H9 (cell line): ENCODE measurements at regions not wholly inside any gene's neighbourhood (a gene's known extent, or its start where the extent isn't known, plus 50 kb on each side); places are given as distances from the start of the nearest gene placed in this dataset.

ENCODE experiments used
- DNase-seq: peaks from one replicate; pipeline ENCODE4 v3.0.0-alpha.2; 2017
- H2AFZ ChIP-seq: one replicate; pipeline ENCODE4 v1.6.1; 2013; ENCODE audit warnings: mild to moderate bottlenecking, low read length, control low read depth, moderate library complexity
- H2AK5ac ChIP-seq: 2 replicates; pipeline ENCODE4 v1.6.1; 2013; ENCODE audit warnings: low read length, control low read depth, mixed read lengths; ENCODE audit not compliant: insufficient read length
- H2BK120ac ChIP-seq: one replicate; pipeline ENCODE4 v1.6.1; 2013; ENCODE audit warnings: low read depth, mild to moderate bottlenecking, low read length, control low read depth, inconsistent platforms; ENCODE audit not compliant: poor library complexity, severe bottlenecking
- H2BK12ac ChIP-seq: 2 replicates; pipeline ENCODE4 v1.6.1; 2013; ENCODE audit warnings: low read length, control low read depth, mixed read lengths, low read depth; ENCODE audit not compliant: insufficient read length
- H2BK15ac ChIP-seq: 2 replicates; pipeline ENCODE4 v1.6.1; 2013; ENCODE audit warnings: low read depth, low read length, control low read depth
- H2BK20ac ChIP-seq: one replicate; pipeline ENCODE4 v1.6.1; 2013; ENCODE audit warnings: low read depth, mild to moderate bottlenecking, low read length, control low read depth, inconsistent platforms; ENCODE audit not compliant: poor library complexity, severe bottlenecking
- H2BK5ac ChIP-seq: 2 replicates; pipeline ENCODE4 v1.6.1; 2013; ENCODE audit warnings: low read length, control low read depth, mixed read lengths; ENCODE audit not compliant: insufficient read length
- H3K14ac ChIP-seq: 2 replicates; pipeline ENCODE4 v1.6.1; 2013; ENCODE audit warnings: low read length, control low read depth; ENCODE audit not compliant: insufficient read depth
- H3K18ac ChIP-seq: 2 replicates; pipeline ENCODE4 v1.6.1; 2013; ENCODE audit warnings: low read depth, mild to moderate bottlenecking, mixed read lengths, low read length, control low read depth; ENCODE audit not compliant: insufficient read length
- H3K23ac ChIP-seq: 2 replicates; pipeline ENCODE4 v1.6.1; 2013; ENCODE audit warnings: low read length, control low read depth, mixed read lengths, low read depth; ENCODE audit not compliant: insufficient read length
- H3K23me2 ChIP-seq: 2 replicates; pipeline ENCODE4 v1.6.1; 2013; ENCODE audit warnings: low read depth, mild to moderate bottlenecking, mixed read lengths, low read length, control low read depth; ENCODE audit not compliant: insufficient read length, poor library complexity, severe bottlenecking
- H3K27ac ChIP-seq: 2 replicates; pipeline ENCODE4 v1.5.1; 2013; ENCODE audit warnings: low read length, control low read depth, mixed read lengths, low read depth; ENCODE audit not compliant: insufficient read length
- H3K27me3 ChIP-seq: 2 replicates; pipeline ENCODE4 v1.6.1; 2013; ENCODE audit warnings: low read length, control low read depth, inconsistent platforms; ENCODE audit not compliant: insufficient read depth
- H3K4ac ChIP-seq: 2 replicates; pipeline ENCODE4 v1.6.1; 2013; ENCODE audit warnings: low read depth, mild to moderate bottlenecking, control low read depth, inconsistent platforms, low read length, moderate library complexity
- H3K4me1 ChIP-seq: 2 replicates; pipeline ENCODE4 v1.6.1; 2013; ENCODE audit warnings: low read length, control low read depth, inconsistent platforms; ENCODE audit not compliant: insufficient read depth
- H3K4me2 ChIP-seq: 2 replicates; pipeline ENCODE4 v1.6.1; 2013; ENCODE audit warnings: low read length, control low read depth, mixed read lengths; ENCODE audit not compliant: insufficient read length, insufficient read depth
- H3K56ac ChIP-seq: 2 replicates; pipeline ENCODE4 v1.6.1; 2013; ENCODE audit warnings: low read depth, mild to moderate bottlenecking, mixed read lengths, low read length, control low read depth; ENCODE audit not compliant: insufficient read length
- H3K79me1 ChIP-seq: 2 replicates; pipeline ENCODE4 v1.6.1; 2013; ENCODE audit warnings: low read depth, mild to moderate bottlenecking, moderate library complexity, low read length, control low read depth, inconsistent platforms; ENCODE audit not compliant: insufficient read depth, poor library complexity, severe bottlenecking
- H3K79me2 ChIP-seq: 2 replicates; pipeline ENCODE4 v1.6.1; 2013; ENCODE audit warnings: low read length, control low read depth, inconsistent platforms; ENCODE audit not compliant: insufficient read depth
- H3K9ac ChIP-seq: 2 replicates; pipeline ENCODE4 v1.6.1; 2013; ENCODE audit warnings: low read length, control low read depth, mixed read lengths; ENCODE audit not compliant: insufficient read length; ENCODE audit errors: extremely low read depth
- H3K9me3 ChIP-seq: one replicate; pipeline ENCODE4 v1.6.1; 2013; ENCODE audit warnings: low read depth, low read length, inconsistent platforms; ENCODE audit not compliant: control insufficient read depth
- H3T11ph ChIP-seq: one replicate; pipeline ENCODE4 v1.6.1; 2013; ENCODE audit warnings: mild to moderate bottlenecking, low read length, control low read depth, inconsistent platforms
- H4K20me1 ChIP-seq: one replicate; pipeline ENCODE4 v1.6.1; 2013; ENCODE audit not compliant: control insufficient read depth, insufficient read length, insufficient read depth
- H4K5ac ChIP-seq: 2 replicates; pipeline ENCODE4 v1.6.1; 2013; ENCODE audit warnings: low read depth, mild to moderate bottlenecking, mixed read lengths, low read length, control low read depth; ENCODE audit not compliant: insufficient read length
- H4K8ac ChIP-seq: replicated peaks from 2 replicates; pipeline ENCODE4 v1.6.1; 2013; ENCODE audit warnings: low read length, control low read depth, mixed read lengths, low read depth; ENCODE audit not compliant: insufficient read length
- H4K91ac ChIP-seq: 2 replicates; pipeline ENCODE4 v1.6.1; 2013; ENCODE audit warnings: low read depth, mild to moderate bottlenecking, moderate library complexity, mixed read lengths, low read length, control low read depth; ENCODE audit not compliant: insufficient read length
- H3K27ac Mint-ChIP-seq, 3 experiments: 2 replicates in 2 of 3; 3 replicates in 1 of 3; pipeline ENCODE4 v1.8.0; 2020 to 2021; ENCODE audit warnings: mixed read lengths in 3 of 3, mild to moderate bottlenecking in 1 of 3, moderate library complexity in 1 of 3
- H3K27me3 Mint-ChIP-seq: 2 replicates; pipeline ENCODE4 v1.8.0; 2021; ENCODE audit warnings: low read depth, mild to moderate bottlenecking, moderate library complexity, mixed read lengths
- H3K36me3 Mint-ChIP-seq, 3 experiments: 2 replicates in 2 of 3; 3 replicates in 1 of 3; pipeline ENCODE4 v1.8.0; 2020 to 2021; ENCODE audit warnings: low read depth in 3 of 3, mixed read lengths in 3 of 3; ENCODE audit not compliant: insufficient read depth in 1 of 3
- H3K4me1 Mint-ChIP-seq, 2 experiments: 2 replicates each; pipeline ENCODE4 v1.8.0; 2020; ENCODE audit warnings: mixed read lengths in 2 of 2
- H3K4me3 Mint-ChIP-seq, 2 experiments: 2 replicates in 1 of 2; 3 replicates in 1 of 2; pipeline ENCODE4 v1.8.0; 2020 to 2021; ENCODE audit warnings: mild to moderate bottlenecking in 2 of 2, mixed read lengths in 2 of 2, moderate library complexity in 1 of 2
- H3K9me3 Mint-ChIP-seq, 2 experiments: 2 replicates in 1 of 2; 3 replicates in 1 of 2; pipeline ENCODE4 v1.8.0; 2020; ENCODE audit warnings: mild to moderate bottlenecking in 2 of 2, mixed read lengths in 2 of 2, moderate library complexity in 1 of 2
- WGBS: extraction: QIAGEN DNeasy Blood & Tissue Kit; methylation state at CpG from one replicate; pipeline ENCODE4 v1.1.7; 2013; ENCODE audit warnings: missing lambda C conversion rate, low lambda C conversion rate, mixed read lengths; ENCODE audit not compliant: insufficient read length; ENCODE audit errors: extremely low coverage; 5-methylcytosine and 5-hydroxymethylcytosine counted together
- TF ChIP-seq, protein P1 (sequence below): fragments of 200-600 bp; sonication (generic); conservative IDR thresholded peaks from 3 replicates; pipeline ENCODE4 v1.8.0; 2021; ENCODE audit warnings: antibody characterized with exemption, mild to moderate bottlenecking

DNA sequence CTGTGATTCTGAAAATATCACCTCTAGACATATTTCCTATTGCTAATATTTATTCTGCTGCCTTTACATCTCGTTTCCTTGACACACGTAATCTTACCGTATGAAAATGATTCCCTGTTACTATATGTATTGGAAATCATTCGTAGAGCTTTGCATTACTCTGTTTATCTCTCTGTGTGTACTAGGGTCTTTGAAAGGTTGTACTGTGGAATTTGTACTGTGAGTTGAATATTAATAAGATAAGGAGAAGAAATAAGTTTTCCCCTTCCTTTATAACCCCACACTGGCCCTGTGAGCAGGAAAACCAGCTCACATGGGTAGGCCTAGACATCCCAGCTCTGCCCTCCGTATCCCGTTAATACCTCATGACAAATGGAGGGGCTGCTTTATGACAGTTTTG, 354.9 kb downstream of the KLF5 start:
- no peaks in the 10 kb centered on the region for H3K79me1 ChIP-seq
- H3K4me2 ChIP-seq, result no peak overlapping the region
- no peaks in the 10 kb centered on the region for H3K36me3 Mint-ChIP-seq
- no peak overlapping the region for H2BK12ac ChIP-seq
- no peak overlapping the region for H4K5ac ChIP-seq
- no peaks in the 10 kb centered on the region for H3K9me3 ChIP-seq
- no peak overlapping the region for H2BK20ac ChIP-seq
- no peak overlapping the region for H2BK5ac ChIP-seq
- DNase-seq, result no peak
- H3K79me2 ChIP-seq, result no peaks in the 10 kb centered on the region
- H3T11ph ChIP-seq, result no peak overlapping the region
- H4K8ac ChIP-seq, result no peak overlapping the region
- no peaks in the 10 kb centered on the region for H3K9me3 Mint-ChIP-seq
- WGBS, result no CpG with 5 or more reads among the region's 6 CpGs
- no peak overlapping the region for H2AK5ac ChIP-seq
- no peaks in the 10 kb centered on the region for H3K23me2 ChIP-seq
- H3K27ac Mint-ChIP-seq, result no peak overlapping the region
- TF ChIP-seq, protein P1, sequence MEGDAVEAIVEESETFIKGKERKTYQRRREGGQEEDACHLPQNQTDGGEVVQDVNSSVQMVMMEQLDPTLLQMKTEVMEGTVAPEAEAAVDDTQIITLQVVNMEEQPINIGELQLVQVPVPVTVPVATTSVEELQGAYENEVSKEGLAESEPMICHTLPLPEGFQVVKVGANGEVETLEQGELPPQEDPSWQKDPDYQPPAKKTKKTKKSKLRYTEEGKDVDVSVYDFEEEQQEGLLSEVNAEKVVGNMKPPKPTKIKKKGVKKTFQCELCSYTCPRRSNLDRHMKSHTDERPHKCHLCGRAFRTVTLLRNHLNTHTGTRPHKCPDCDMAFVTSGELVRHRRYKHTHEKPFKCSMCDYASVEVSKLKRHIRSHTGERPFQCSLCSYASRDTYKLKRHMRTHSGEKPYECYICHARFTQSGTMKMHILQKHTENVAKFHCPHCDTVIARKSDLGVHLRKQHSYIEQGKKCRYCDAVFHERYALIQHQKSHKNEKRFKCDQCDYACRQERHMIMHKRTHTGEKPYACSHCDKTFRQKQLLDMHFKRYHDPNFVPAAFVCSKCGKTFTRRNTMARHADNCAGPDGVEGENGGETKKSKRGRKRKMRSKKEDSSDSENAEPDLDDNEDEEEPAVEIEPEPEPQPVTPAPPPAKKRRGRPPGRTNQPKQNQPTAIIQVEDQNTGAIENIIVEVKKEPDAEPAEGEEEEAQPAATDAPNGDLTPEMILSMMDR, result no peak
- no peak overlapping the region for H3K4ac ChIP-seq
- no peak overlapping the region for H3K14ac ChIP-seq
- no peaks in the 10 kb centered on the region for H4K20me1 ChIP-seq
- no peak overlapping the region for H2BK15ac ChIP-seq
- H3K9ac ChIP-seq, result no peak overlapping the region
- no peak overlapping the region for H3K18ac ChIP-seq
- peaks cover 6 to 10% of the 10 kb centered on the region in 2 experiments for H3K4me1 Mint-ChIP-seq
- H3K56ac ChIP-seq, result no peak overlapping the region
- H3K4me3 Mint-ChIP-seq, result no peak overlapping the region
- no peaks in the 10 kb centered on the region for H3K4me1 ChIP-seq
- H3K27me3 Mint-ChIP-seq, result no peaks in the 10 kb centered on the region
- H3K27ac ChIP-seq, result no peak overlapping the region
- no peak overlapping the region for H2AFZ ChIP-seq
- H4K91ac ChIP-seq, result no peak overlapping the region
- no peak overlapping the region for H2BK120ac ChIP-seq
- H3K23ac ChIP-seq, result no peak overlapping the region
- H3K27me3 ChIP-seq, result no peaks in the 10 kb centered on the region
